Epithelial cell of proximal tubule (primary cell): ENCODE measurements at regions not wholly inside any gene's neighbourhood (a gene's known extent, or its start where the extent isn't known, plus 50 kb on each side); places are given as distances from the start of the nearest gene placed in this dataset.

Experiments used
- DNase-seq: peaks from one replicate; pipeline ENCODE4 v3.0.0-alpha.2; 2011; ENCODE audit warnings: low read depth
- H3K4me3 ChIP-seq: 2 replicates; pipeline ENCODE4 v1.5.1; 2011; ENCODE audit warnings: low read depth, mild to moderate bottlenecking, low read length
- TF ChIP-seq, protein P1 (sequence below): conservative IDR thresholded peaks from 2 replicates; pipeline ENCODE4 v1.5.1; 2012; ENCODE audit warnings: low read depth, mild to moderate bottlenecking, low read length

DNA sequence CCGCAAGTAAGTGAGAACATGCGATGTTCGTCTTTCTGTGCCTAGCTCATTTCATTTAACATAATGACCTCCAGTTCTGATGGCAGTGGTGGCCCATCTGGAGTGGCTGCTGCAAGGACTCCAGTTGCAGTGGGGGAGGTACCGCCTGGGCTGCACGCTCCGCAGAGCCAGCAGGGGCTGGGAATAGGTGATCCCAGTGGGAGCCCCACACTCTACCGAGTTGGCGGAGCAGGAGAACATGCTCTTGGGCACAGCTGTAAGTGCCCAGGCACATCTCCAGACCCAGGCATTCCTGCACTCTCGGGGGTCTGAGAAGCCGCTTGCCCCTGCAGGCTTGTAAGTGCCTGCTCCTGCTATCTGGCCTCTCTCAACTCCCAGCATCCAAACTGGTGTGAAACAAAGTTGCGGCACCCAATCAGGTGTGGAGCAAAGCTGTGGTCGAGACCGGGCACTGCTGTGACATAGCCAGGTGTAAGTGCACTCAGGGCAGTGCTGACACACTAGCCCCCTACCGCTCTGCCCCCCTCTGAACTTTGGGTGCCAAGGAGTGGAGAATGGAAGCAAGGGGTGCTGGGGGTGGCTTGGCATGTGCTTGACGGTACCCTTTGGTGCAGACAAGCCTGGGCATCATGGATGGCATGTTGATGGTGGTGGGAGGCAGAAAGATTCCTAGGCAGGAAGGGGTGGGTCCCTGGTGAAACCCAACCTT, 130.2 kb downstream of the HTR1B start:
- H3K4me3 ChIP-seq: no peak overlapping the region
- no peak for DNase-seq
- TF ChIP-seq, protein P1, sequence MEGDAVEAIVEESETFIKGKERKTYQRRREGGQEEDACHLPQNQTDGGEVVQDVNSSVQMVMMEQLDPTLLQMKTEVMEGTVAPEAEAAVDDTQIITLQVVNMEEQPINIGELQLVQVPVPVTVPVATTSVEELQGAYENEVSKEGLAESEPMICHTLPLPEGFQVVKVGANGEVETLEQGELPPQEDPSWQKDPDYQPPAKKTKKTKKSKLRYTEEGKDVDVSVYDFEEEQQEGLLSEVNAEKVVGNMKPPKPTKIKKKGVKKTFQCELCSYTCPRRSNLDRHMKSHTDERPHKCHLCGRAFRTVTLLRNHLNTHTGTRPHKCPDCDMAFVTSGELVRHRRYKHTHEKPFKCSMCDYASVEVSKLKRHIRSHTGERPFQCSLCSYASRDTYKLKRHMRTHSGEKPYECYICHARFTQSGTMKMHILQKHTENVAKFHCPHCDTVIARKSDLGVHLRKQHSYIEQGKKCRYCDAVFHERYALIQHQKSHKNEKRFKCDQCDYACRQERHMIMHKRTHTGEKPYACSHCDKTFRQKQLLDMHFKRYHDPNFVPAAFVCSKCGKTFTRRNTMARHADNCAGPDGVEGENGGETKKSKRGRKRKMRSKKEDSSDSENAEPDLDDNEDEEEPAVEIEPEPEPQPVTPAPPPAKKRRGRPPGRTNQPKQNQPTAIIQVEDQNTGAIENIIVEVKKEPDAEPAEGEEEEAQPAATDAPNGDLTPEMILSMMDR: no peak

DNA sequence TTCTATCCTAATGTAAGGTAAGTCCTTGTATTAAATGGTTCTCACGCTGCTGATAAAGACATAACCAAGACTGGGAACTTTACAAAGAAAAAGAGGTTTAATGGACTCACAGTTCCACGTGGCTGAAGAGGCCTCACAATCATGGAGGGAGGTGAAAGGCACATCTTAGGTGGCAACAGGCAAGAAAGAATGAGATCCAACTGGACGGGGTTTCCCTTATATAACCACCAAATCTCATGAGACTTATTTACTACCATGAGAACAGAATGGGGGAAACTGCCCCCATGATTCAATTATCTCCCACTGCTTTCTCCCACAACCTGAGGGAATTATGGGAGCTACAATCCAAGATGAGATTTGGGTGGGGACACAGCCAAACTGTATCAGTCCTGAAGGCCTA, 136.6 kb downstream of the HTR1B start:
- TF ChIP-seq, protein P1: no peak
- H3K4me3 ChIP-seq: no peak overlapping the region
- DNase-seq: no peak

DNA sequence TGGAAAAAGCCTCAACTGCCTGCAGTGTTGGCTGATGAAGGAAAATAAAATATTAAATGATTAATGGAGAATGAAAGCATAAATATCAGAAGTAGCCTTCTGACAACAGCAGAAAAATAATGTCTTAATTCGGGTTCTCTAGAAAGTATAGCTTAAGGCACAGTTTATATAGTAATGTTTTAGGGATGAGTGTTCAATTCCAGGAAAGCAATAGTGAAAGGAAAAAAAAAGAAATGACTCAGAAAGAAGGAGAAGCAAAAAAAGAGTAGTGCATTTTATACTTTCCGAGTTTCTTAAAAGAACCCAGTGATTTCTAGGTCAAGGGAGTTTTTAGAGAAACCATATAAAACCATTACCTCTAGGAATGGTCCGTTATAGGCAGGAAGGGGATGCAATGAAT, 137.3 kb downstream of the HTR1B start:
- DNase-seq: no peak
- TF ChIP-seq, protein P1: no peak
- no peak overlapping the region for H3K4me3 ChIP-seq

DNA sequence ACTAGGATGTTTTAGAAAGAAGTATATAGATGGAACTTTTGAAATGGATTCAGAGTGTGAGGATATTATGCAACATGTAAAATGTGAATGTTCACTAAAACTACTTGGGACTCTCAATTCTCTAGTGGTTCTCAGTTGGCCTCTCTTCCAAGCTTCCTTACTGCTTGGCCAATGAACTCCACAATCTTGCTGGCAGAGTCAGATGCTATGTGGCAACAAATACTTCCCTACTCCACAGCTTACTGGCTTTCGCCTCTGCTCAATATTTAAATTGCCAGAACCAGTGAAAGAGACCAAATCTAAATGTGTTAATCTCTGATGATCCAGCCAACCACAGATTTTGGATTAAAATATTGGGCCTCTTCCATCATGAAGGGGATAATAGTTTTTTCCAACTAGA, 138.4 kb downstream of the HTR1B start:
- H3K4me3 ChIP-seq: no peak overlapping the region
- TF ChIP-seq, protein P1: no peak
- DNase-seq: no peak

DNA sequence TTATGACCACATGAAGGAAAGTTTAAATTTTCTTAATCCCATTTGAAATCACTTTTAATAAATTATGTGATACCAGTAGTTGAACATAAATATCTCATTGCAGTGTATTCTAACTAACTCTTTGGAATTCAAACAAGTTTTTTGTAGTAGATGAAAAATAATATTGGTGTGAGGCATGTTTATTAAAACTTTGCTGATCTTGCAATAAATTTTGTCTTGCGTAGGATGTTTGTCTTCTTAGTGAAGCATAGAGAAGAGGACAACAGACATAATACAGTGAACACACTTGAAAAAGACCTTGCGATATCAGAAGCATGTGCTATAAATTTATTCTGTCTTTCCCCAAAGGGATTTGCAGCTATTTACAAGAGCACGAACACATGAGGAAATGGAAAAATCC, 140.7 kb downstream of the HTR1B start:
- H3K4me3 ChIP-seq: no peak overlapping the region
- TF ChIP-seq, protein P1: no peak
- DNase-seq: no peak

DNA sequence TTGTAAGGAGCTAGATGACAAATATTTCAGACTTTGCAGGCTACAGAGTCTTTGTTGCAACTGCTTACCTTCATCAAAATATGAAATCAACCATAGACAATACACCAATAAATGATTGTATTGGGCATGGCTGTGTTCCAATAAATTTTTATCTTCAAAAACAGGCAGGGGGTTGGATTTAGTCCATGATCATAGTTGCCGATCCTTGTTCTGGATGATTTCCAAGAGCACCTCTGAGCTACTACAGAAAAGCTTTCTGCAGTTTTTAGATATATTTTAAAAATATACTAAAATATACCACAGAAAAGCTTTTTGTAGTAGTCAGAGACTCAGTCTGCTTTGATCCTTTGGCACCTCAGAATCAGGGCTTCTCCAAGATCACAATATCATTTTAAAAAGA, 145.0 kb downstream of the HTR1B start:
- DNase-seq: no peak
- TF ChIP-seq, protein P1: no peak

DNA sequence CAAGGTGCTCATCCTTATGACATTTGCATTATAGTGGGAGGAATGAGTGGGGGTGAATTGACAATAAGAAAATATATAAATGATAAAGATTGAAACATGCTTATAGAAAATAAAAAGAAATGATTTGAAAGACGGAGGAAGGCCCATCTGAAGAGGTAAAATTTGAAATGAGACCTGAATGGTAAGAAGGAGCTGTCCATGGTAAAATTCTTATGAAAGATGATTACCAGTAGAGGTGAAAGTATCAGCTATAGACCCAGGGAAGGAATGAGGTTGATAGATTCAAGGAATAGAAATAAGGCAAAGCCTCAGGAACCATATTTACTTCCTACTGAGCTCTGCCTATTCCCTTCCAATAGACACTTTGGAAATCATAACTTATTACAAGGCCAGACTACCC, 149.7 kb downstream of the HTR1B start:
- TF ChIP-seq, protein P1: no peak
- H3K4me3 ChIP-seq: no peak overlapping the region
- no peak for DNase-seq

More for the DNA sequence above, 145.0 kb downstream of the HTR1B start:
- no peak overlapping the region for H3K4me3 ChIP-seq
